Neural progenitor cell (in vitro differentiated cells): ENCODE measurements at regions not wholly inside any gene's neighbourhood (a gene's known extent, or its start where the extent isn't known, plus 50 kb on each side); places are given as distances from the start of the nearest gene placed in this dataset.

Experiments
- EZH2 ChIP-seq: fragments of 200-600 bp; sonication (generic); IDR thresholded peaks from 2 replicates; pipeline ENCODE4 v1.6.1; 2017; ENCODE audit warnings: antibody characterized with exemption, mild to moderate bottlenecking, moderate library complexity
- EZH2phosphoT487 ChIP-seq: fragments of 200-600 bp; sonication (generic); IDR thresholded peaks from 2 replicates; pipeline ENCODE4 v1.6.1; 2017; ENCODE audit warnings: antibody characterized with exemption
- TF ChIP-seq, protein P1 (sequence below): fragments of 200-600 bp; sonication (generic); IDR thresholded peaks from 2 replicates; pipeline ENCODE4 v1.5.1; 2017; ENCODE audit warnings: antibody characterized with exemption, mild to moderate bottlenecking

DNA sequence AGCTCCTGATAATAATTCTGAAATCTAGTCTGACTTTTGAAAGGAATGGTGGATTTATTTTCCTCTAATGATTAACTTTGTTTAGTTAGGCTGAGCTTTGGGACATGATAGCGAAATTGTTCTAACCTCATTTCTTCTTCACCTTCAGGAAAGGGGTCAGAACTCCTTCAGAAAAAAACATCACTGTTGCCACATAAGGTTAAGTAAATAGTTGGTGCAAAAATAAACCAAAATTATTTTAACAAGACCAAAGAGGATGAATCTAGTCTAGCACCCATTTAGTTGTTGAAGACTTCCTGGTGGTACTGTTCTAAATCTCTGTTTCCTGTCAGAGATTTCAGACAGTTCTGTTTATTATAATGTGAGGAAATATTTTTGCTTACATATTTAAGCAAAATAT lies 379.8 kb downstream of the UTRN start:
- TF ChIP-seq, protein P1, sequence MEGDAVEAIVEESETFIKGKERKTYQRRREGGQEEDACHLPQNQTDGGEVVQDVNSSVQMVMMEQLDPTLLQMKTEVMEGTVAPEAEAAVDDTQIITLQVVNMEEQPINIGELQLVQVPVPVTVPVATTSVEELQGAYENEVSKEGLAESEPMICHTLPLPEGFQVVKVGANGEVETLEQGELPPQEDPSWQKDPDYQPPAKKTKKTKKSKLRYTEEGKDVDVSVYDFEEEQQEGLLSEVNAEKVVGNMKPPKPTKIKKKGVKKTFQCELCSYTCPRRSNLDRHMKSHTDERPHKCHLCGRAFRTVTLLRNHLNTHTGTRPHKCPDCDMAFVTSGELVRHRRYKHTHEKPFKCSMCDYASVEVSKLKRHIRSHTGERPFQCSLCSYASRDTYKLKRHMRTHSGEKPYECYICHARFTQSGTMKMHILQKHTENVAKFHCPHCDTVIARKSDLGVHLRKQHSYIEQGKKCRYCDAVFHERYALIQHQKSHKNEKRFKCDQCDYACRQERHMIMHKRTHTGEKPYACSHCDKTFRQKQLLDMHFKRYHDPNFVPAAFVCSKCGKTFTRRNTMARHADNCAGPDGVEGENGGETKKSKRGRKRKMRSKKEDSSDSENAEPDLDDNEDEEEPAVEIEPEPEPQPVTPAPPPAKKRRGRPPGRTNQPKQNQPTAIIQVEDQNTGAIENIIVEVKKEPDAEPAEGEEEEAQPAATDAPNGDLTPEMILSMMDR: no peak
- TF ChIP-seq EZH2phosphoT487 (no peak), EZH2 (no peak)
